ENCODE measurements at regions not wholly inside any gene's neighbourhood (a gene's known extent, or its start where the extent isn't known, plus 50 kb on each side); places are given as distances from the start of the nearest gene placed in this dataset.
"Not testable (repeated sequence)": the region's sequence is repeated elsewhere in the genome, so short reads cannot be mapped to it uniquely, and the experiment has no call there.

GRCh38 chr7:113013761-113014449, 72.7 kb downstream of the GPR85 start:
- H3K56ac ChIP-seq (ENCODE audit: insufficient read length, low read depth, low read length), result no peak overlapping the region
- no peaks in the 10 kb centered on the region for H3K79me1 ChIP-seq (ENCODE audit: insufficient read depth, low read depth, low read length, poor library complexity, severe bottlenecking)
- no peak overlapping the region for H3K18ac ChIP-seq (ENCODE audit: insufficient read length, low read depth, low read length)
- H3K4me1 ChIP-seq (ENCODE audit: insufficient read depth, low read length), result no peaks in the 10 kb centered on the region
- H3K27me3 Mint-ChIP-seq (ENCODE audit: low read depth), result peaks cover 2% of the 10 kb centered on the region; the same call in 1 of the 2 replicates
- no peaks in the 10 kb centered on the region for H3K23me2 ChIP-seq (ENCODE audit: insufficient read length, low read depth, low read length, poor library complexity, severe bottlenecking)
- peaks cover 4 to 9% of the 10 kb centered on the region in 2 experiments for H3K9me3 Mint-ChIP-seq
- no peak overlapping the region for H3K4ac ChIP-seq (ENCODE audit: low read depth, low read length)
- no peak overlapping the region for H3K4me2 ChIP-seq (ENCODE audit: insufficient read depth, insufficient read length, low read length)
- H4K5ac ChIP-seq (ENCODE audit: insufficient read length, low read depth, low read length), result no peak overlapping the region
- H3K14ac ChIP-seq (ENCODE audit: insufficient read depth, low read length), result no peak overlapping the region; the same call in 1 of the 2 replicates
- no peak overlapping the region for H3K27ac ChIP-seq (ENCODE audit: insufficient read length, low read depth, low read length)
- H3K9me3 ChIP-seq (ENCODE audit: control insufficient read depth, low read depth, low read length), result no peaks in the 10 kb centered on the region
- no peak overlapping the region for H2AFZ ChIP-seq (ENCODE audit: low read length)
- no peak overlapping the region for H2BK15ac ChIP-seq (ENCODE audit: low read depth, low read length)
- no peak overlapping the region for H4K91ac ChIP-seq (ENCODE audit: insufficient read length, low read depth, low read length)
- no peak overlapping the region for H2AK5ac ChIP-seq (ENCODE audit: insufficient read length, low read length)
- no peaks in the 10 kb centered on the region for H3K27me3 ChIP-seq (ENCODE audit: insufficient read depth, low read length)
- H2BK5ac ChIP-seq (ENCODE audit: insufficient read length, low read length), result no peak overlapping the region
- H3K27ac Mint-ChIP-seq, result no peak overlapping the region
- H4K20me1 ChIP-seq (ENCODE audit: control insufficient read depth, insufficient read depth, insufficient read length), result no peaks in the 10 kb centered on the region
- H3K79me2 ChIP-seq (ENCODE audit: insufficient read depth, low read length), result no peaks in the 10 kb centered on the region
- TF ChIP-seq, protein P1, sequence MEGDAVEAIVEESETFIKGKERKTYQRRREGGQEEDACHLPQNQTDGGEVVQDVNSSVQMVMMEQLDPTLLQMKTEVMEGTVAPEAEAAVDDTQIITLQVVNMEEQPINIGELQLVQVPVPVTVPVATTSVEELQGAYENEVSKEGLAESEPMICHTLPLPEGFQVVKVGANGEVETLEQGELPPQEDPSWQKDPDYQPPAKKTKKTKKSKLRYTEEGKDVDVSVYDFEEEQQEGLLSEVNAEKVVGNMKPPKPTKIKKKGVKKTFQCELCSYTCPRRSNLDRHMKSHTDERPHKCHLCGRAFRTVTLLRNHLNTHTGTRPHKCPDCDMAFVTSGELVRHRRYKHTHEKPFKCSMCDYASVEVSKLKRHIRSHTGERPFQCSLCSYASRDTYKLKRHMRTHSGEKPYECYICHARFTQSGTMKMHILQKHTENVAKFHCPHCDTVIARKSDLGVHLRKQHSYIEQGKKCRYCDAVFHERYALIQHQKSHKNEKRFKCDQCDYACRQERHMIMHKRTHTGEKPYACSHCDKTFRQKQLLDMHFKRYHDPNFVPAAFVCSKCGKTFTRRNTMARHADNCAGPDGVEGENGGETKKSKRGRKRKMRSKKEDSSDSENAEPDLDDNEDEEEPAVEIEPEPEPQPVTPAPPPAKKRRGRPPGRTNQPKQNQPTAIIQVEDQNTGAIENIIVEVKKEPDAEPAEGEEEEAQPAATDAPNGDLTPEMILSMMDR (conservative IDR thresholded peaks at IDR 0.05), result no peak
- H3K36me3 Mint-ChIP-seq (ENCODE audit: insufficient read depth in 1 of 3, low read depth in 3 of 3), result peaks cover 0 to 4% (median 2%) of the 10 kb centered on the region in 3 experiments; a peak in 2 of 7 replicates
- no peak overlapping the region for H3T11ph ChIP-seq (ENCODE audit: low read length)
- no peak overlapping the region for H4K8ac ChIP-seq (replicated peaks; ENCODE audit: insufficient read length, low read depth, low read length)
- no peak for DNase-seq
- H3K9ac ChIP-seq (ENCODE audit: extremely low read depth, insufficient read length, low read length), result no peak overlapping the region
- H3K4me1 Mint-ChIP-seq, result no peaks in the 10 kb centered on the region
- H2BK12ac ChIP-seq (ENCODE audit: insufficient read length, low read depth, low read length), result no peak overlapping the region
- no peak overlapping the region for H3K4me3 Mint-ChIP-seq
- H2BK20ac ChIP-seq (ENCODE audit: low read depth, low read length, poor library complexity, severe bottlenecking), result no peak overlapping the region
- no peak overlapping the region for H3K23ac ChIP-seq (ENCODE audit: insufficient read length, low read depth, low read length)
- no peak overlapping the region for H2BK120ac ChIP-seq (ENCODE audit: low read depth, low read length, poor library complexity, severe bottlenecking)

DNA sequence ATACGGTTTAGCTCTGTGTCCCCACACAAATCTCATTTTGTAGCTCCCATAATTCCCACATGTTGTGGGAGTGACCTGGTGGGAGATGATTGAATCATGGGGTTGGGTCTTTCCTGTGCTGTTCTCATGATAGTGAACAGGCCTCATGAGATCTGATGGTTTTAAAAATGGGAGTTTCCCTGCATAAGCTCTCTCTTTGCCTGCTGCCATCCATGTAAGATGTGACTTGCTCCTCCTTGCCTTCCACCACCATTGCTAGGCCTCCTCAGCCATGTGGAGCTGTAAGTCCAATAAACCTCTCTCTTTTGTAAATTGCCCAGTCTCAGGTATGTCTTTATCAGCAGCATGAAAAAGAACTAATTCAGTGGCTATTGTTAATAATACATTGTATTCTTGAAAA, 73.8 kb downstream of the GPR85 start:
- not testable (repeated sequence) for H3K9ac ChIP-seq (ENCODE audit: extremely low read depth, insufficient read length, low read length); H4K8ac ChIP-seq (replicated peaks; ENCODE audit: insufficient read length, low read depth, low read length); H3K36me3 Mint-ChIP-seq (ENCODE audit: insufficient read depth in 1 of 3, low read depth in 3 of 3); H2AK5ac ChIP-seq (ENCODE audit: insufficient read length, low read length); H3K9me3 ChIP-seq (ENCODE audit: control insufficient read depth, low read depth, low read length); H4K20me1 ChIP-seq (ENCODE audit: control insufficient read depth, insufficient read depth, insufficient read length); H3K23me2 ChIP-seq (ENCODE audit: insufficient read length, low read depth, low read length, poor library complexity, severe bottlenecking); H2BK120ac ChIP-seq (ENCODE audit: low read depth, low read length, poor library complexity, severe bottlenecking); H4K91ac ChIP-seq (ENCODE audit: insufficient read length, low read depth, low read length); H3K4me1 ChIP-seq (ENCODE audit: insufficient read depth, low read length); H3K27ac Mint-ChIP-seq; DNase-seq; H3K23ac ChIP-seq (ENCODE audit: insufficient read length, low read depth, low read length); H2BK20ac ChIP-seq (ENCODE audit: low read depth, low read length, poor library complexity, severe bottlenecking); H2AFZ ChIP-seq (ENCODE audit: low read length); H3K18ac ChIP-seq (ENCODE audit: insufficient read length, low read depth, low read length); H3K4me3 Mint-ChIP-seq; H3K56ac ChIP-seq (ENCODE audit: insufficient read length, low read depth, low read length); H2BK5ac ChIP-seq (ENCODE audit: insufficient read length, low read length); H4K5ac ChIP-seq (ENCODE audit: insufficient read length, low read depth, low read length); H2BK12ac ChIP-seq (ENCODE audit: insufficient read length, low read depth, low read length); H3K27me3 ChIP-seq (ENCODE audit: insufficient read depth, low read length); H3K9me3 Mint-ChIP-seq; H3T11ph ChIP-seq (ENCODE audit: low read length); H3K27me3 Mint-ChIP-seq (ENCODE audit: low read depth); H3K4me1 Mint-ChIP-seq; H3K4me2 ChIP-seq (ENCODE audit: insufficient read depth, insufficient read length, low read length); H3K4ac ChIP-seq (ENCODE audit: low read depth, low read length); H3K27ac ChIP-seq (ENCODE audit: insufficient read length, low read depth, low read length); H3K79me2 ChIP-seq (ENCODE audit: insufficient read depth, low read length); H3K79me1 ChIP-seq (ENCODE audit: insufficient read depth, low read depth, low read length, poor library complexity, severe bottlenecking); H2BK15ac ChIP-seq (ENCODE audit: low read depth, low read length); H3K14ac ChIP-seq (ENCODE audit: insufficient read depth, low read length)
- WGBS (ENCODE audit: extremely low coverage, insufficient read length, low lambda C conversion rate), result no CpG with 5 or more reads among the region's 1 CpG
